ENCODE measurements at regions not wholly inside any gene's neighbourhood (a gene's known extent, or its start where the extent isn't known, plus 50 kb on each side); places are given as distances from the start of the nearest gene placed in this dataset.

GRCh38 chr14:38839694-38840365, 263.2 kb downstream of the SEC23A start:
- DNase-seq: no peak

GRCh38 chr14:38838979-38839323, 264.1 kb downstream of the SEC23A start:
- no peak for DNase-seq

- DNase-seq: no peak
Observed at GRCh38 chr14:38838049-38838978, 264.7 kb downstream of the SEC23A start.

GRCh38 chr14:38837343-38838048, 265.5 kb downstream of the SEC23A start:
- no peak for DNase-seq

GRCh38 chr14:38836539-38836938, 266.5 kb downstream of the SEC23A start:
- no peak for DNase-seq

- DNase-seq: no peak
Observed at GRCh38 chr14:38835874-38836273, 267.2 kb downstream of the SEC23A start.

GRCh38 chr14:38828183-38828827, 274.7 kb downstream of the SEC23A start:
- no peak for DNase-seq

- DNase-seq: no peak
Observed at GRCh38 chr14:38824706-38825105, 278.3 kb downstream of the SEC23A start.

- no peak for DNase-seq
Observed at GRCh38 chr14:38818555-38818954, 284.5 kb downstream of the SEC23A start.

GRCh38 chr14:38808734-38809455, 294.1 kb downstream of the SEC23A start:
- no peak for DNase-seq

GRCh38 chr14:38799671-38800070, 303.4 kb downstream of the SEC23A start:
- no peak for DNase-seq

- DNase-seq: no peak
Observed at GRCh38 chr14:38794677-38795076, 308.4 kb downstream of the SEC23A start.

GRCh38 chr14:38791862-38792261, 311.2 kb downstream of the SEC23A start:
- DNase-seq: no peak

- DNase-seq: no peak
Observed at GRCh38 chr14:38790916-38791315, 312.1 kb downstream of the SEC23A start.

GRCh38 chr14:38789805-38790204, 313.2 kb downstream of the SEC23A start:
- no peak for DNase-seq

GRCh38 chr14:38788060-38788459, 315.0 kb downstream of the SEC23A start:
- DNase-seq: no peak

GRCh38 chr14:38786921-38787320, 316.1 kb downstream of the SEC23A start:
- DNase-seq: no peak

- DNase-seq: no peak
Observed at GRCh38 chr14:38777401-38777800, 325.6 kb downstream of the SEC23A start.

GRCh38 chr14:38775986-38776385, 327.0 kb downstream of the SEC23A start:
- DNase-seq: no peak

- no peak for DNase-seq
Observed at GRCh38 chr14:38774162-38774561, 328.9 kb downstream of the SEC23A start.

- DNase-seq: no peak
Observed at GRCh38 chr14:38770251-38770650, 332.8 kb downstream of the SEC23A start.

- DNase-seq: no peak
Observed at GRCh38 chr14:38762845-38763244, 340.2 kb downstream of the SEC23A start.
